GM23338 (cell line): ENCODE measurements at regions not wholly inside any gene's neighbourhood (a gene's known extent, or its start where the extent isn't known, plus 50 kb on each side); places are given as distances from the start of the nearest gene placed in this dataset.

Source experiments
- ATAC-seq: fragments of 200-7000 bp; cut with Tn5 transposase; 3 replicates; pipeline ENCODE4 v1.9.1; 2020
- DNase-seq: peaks from one replicate; pipeline ENCODE4 v3.0.0-alpha.2; 2015; ENCODE audit warnings: low spot score
- H2AFZ ChIP-seq: fragments of 200-600 bp; sonication (generic); 2 replicates; pipeline ENCODE4 v1.8.0; 2016; ENCODE audit warnings: antibody characterized with exemption, mild to moderate bottlenecking, moderate library complexity
- H3F3A ChIP-seq: fragments of 200-600 bp; sonication (generic); replicated peaks from 2 replicates; pipeline ENCODE4 v1.8.0; 2017; ENCODE audit warnings: antibody characterized with exemption, mixed run types, low read depth
- H3K27ac ChIP-seq: fragments of 200-600 bp; sonication (generic); 2 replicates; pipeline ENCODE4 v1.6.1; 2016; ENCODE audit warnings: low read depth
- H3K27me3 ChIP-seq: fragments of 200-600 bp; sonication (generic); 2 replicates; pipeline ENCODE4 v1.8.0; 2016; ENCODE audit warnings: mild to moderate bottlenecking, mixed run types, moderate library complexity; ENCODE audit not compliant: insufficient read depth
- H3K36me3 ChIP-seq: fragments of 200-600 bp; sonication (generic); 2 replicates; pipeline ENCODE4 v1.8.0; 2016; ENCODE audit warnings: mild to moderate bottlenecking; ENCODE audit not compliant: insufficient read depth
- H3K4me1 ChIP-seq: fragments of 200-600 bp; sonication (generic); 2 replicates; pipeline ENCODE4 v1.8.0; 2016; ENCODE audit warnings: mild to moderate bottlenecking, moderate library complexity; ENCODE audit not compliant: insufficient read depth
- H3K4me2 ChIP-seq: fragments of 200-600 bp; sonication (generic); 2 replicates; pipeline ENCODE4 v1.7.1; 2017; ENCODE audit warnings: mixed run types
- H3K4me3 ChIP-seq: fragments of 200-600 bp; sonication (generic); 2 replicates; pipeline ENCODE4 v1.6.1; 2016; ENCODE audit warnings: mixed run types
- H3K79me2 ChIP-seq: fragments of 200-600 bp; sonication (generic); replicated peaks from 2 replicates; pipeline ENCODE4 v1.8.0; 2017; ENCODE audit warnings: mild to moderate bottlenecking; ENCODE audit not compliant: insufficient read depth
- H3K9me2 ChIP-seq: fragments of 200-600 bp; sonication (generic); 2 replicates; pipeline ENCODE4 v1.8.0; 2017; ENCODE audit not compliant: insufficient read depth
- H4K20me1 ChIP-seq: fragments of 200-600 bp; sonication (generic); replicated peaks from 2 replicates; pipeline ENCODE4 v1.8.0; 2017; ENCODE audit warnings: mild to moderate bottlenecking; ENCODE audit not compliant: insufficient read depth
- H3K27ac Mint-ChIP-seq: 2 replicates; pipeline ENCODE4 v1.8.0; 2020; ENCODE audit warnings: inconsistent platforms, mild to moderate bottlenecking, moderate library complexity, mixed read lengths
- H3K27me3 Mint-ChIP-seq: 3 replicates; pipeline ENCODE4 v1.8.0; 2022; ENCODE audit warnings: low read depth, mild to moderate bottlenecking, moderate library complexity, mixed read lengths, inconsistent platforms; ENCODE audit not compliant: insufficient read depth, poor library complexity
- H3K36me3 Mint-ChIP-seq: 3 replicates; pipeline ENCODE4 v1.8.0; 2021; ENCODE audit warnings: low read depth, mild to moderate bottlenecking, inconsistent platforms, moderate library complexity, mixed read lengths
- H3K4me1 Mint-ChIP-seq: 3 replicates; pipeline ENCODE4 v1.8.0; 2020; ENCODE audit warnings: mild to moderate bottlenecking, inconsistent platforms, mixed read lengths
- H3K4me3 Mint-ChIP-seq: 3 replicates; pipeline ENCODE4 v1.8.0; 2021; ENCODE audit warnings: moderate library complexity, mild to moderate bottlenecking, inconsistent platforms, mixed read lengths
- H3K9me3 Mint-ChIP-seq: 3 replicates; pipeline ENCODE4 v1.8.0; 2020; ENCODE audit warnings: moderate library complexity, mild to moderate bottlenecking, inconsistent platforms, mixed read lengths
- CREB1 ChIP-seq: fragments of 250-450 bp; sonication (Bioruptor Pico); IDR thresholded peaks from 2 replicates; pipeline ENCODE4 v1.5.0; 2020; ENCODE audit warnings: low read depth, mild to moderate bottlenecking, moderate library complexity
- CTCF ChIP-seq, 2 experiments: fragments of 200-600 bp in 1 of 2; sonication (generic) in 1 of 2; conservative IDR thresholded peaks; 2 replicates each; pipeline versions ENCODE4 v1.5.1 to v1.6.1; 2016 to 2017; ENCODE audit warnings: antibody characterized with exemption in 2 of 2, low read depth in 2 of 2, mild to moderate bottlenecking in 2 of 2, moderate library complexity in 1 of 2
- ETS1 ChIP-seq: IDR thresholded peaks from 2 replicates; pipeline ENCODE4 v1.6.1; 2016; ENCODE audit warnings: antibody characterized with exemption
- EZH2 ChIP-seq: fragments of 200-600 bp; sonication (generic); IDR thresholded peaks from one replicate; pipeline ENCODE4 v1.8.0; 2017; ENCODE audit warnings: antibody characterized with exemption, mild to moderate bottlenecking, low read depth; ENCODE audit not compliant: unreplicated experiment
- EZH2phosphoT487 ChIP-seq: fragments of 200-600 bp; sonication (generic); IDR thresholded peaks from one replicate; pipeline ENCODE4 v1.8.1; 2018; ENCODE audit warnings: antibody characterized with exemption; ENCODE audit not compliant: unreplicated experiment
- JUNB ChIP-seq: IDR thresholded peaks from one replicate; pipeline ENCODE4 v1.6.1; 2016; ENCODE audit warnings: antibody characterized with exemption; ENCODE audit not compliant: unreplicated experiment
- NANOG ChIP-seq: IDR thresholded peaks from 2 replicates; pipeline ENCODE4 v1.6.1; 2016; ENCODE audit warnings: antibody characterized with exemption, borderline replicate concordance
- POLR2AphosphoS5 ChIP-seq: IDR thresholded peaks from 2 replicates; pipeline ENCODE4 v1.6.1; 2016; ENCODE audit warnings: antibody characterized with exemption, low read depth
- REST ChIP-seq: IDR thresholded peaks from one replicate; pipeline ENCODE4 v1.6.1; 2018; ENCODE audit warnings: antibody characterized with exemption; ENCODE audit not compliant: unreplicated experiment
- STAT1 ChIP-seq: IDR thresholded peaks from one replicate; pipeline ENCODE4 v1.6.1; 2016; ENCODE audit warnings: antibody characterized with exemption; ENCODE audit not compliant: unreplicated experiment
- ZNF114 ChIP-seq: fragments of 250-450 bp; sonication (Bioruptor Pico); IDR thresholded peaks from 2 replicates; pipeline ENCODE4 v1.5.0; 2020; ENCODE audit warnings: mild to moderate bottlenecking, moderate library complexity
- ZNF331 ChIP-seq: fragments of 250-450 bp; sonication (Bioruptor Pico); IDR thresholded peaks from 2 replicates; pipeline ENCODE4 v1.5.0; 2020; ENCODE audit warnings: low read depth, mild to moderate bottlenecking, moderate library complexity

- no peaks in the 10 kb centered on the region for H3K27me3 ChIP-seq
- H3K4me3 ChIP-seq, result no peak overlapping the region
- Mint-ChIP-seq H3K36me3 (no peaks in the 10 kb centered on the region), H3K4me3 (no peak overlapping the region), H3K27ac (no peak overlapping the region), H3K27me3 (no peaks in the 10 kb centered on the region), H3K9me3 (no peaks in the 10 kb centered on the region), H3K4me1 (peaks cover 2% of the 10 kb centered on the region; the same call in 2 of the 3 replicates)
- no peak overlapping the region for H3K4me2 ChIP-seq
- no peaks in the 10 kb centered on the region for H3K9me2 ChIP-seq
- no peak for TF ChIP-seq EZH2phosphoT487
- no peak overlapping the region for H3K27ac ChIP-seq
- DNase-seq, result no peak
- no peaks in the 10 kb centered on the region for H3K36me3 ChIP-seq
- no peak for ATAC-seq
- H4K20me1 ChIP-seq, result no peaks in the 10 kb centered on the region
- no peaks in the 10 kb centered on the region for H3F3A ChIP-seq
- H3K4me1 ChIP-seq, result no peaks in the 10 kb centered on the region
- no peaks in the 10 kb centered on the region for H3K79me2 ChIP-seq
- H2AFZ ChIP-seq, result no peak overlapping the region
Observed at GRCh38 chr10:78700816-78701520, 367.8 kb upstream of the ZMIZ1 start.

- no peak overlapping the region for H3K4me3 ChIP-seq
- no peaks in the 10 kb centered on the region for H3K9me2 ChIP-seq
- H3K4me2 ChIP-seq, result no peak overlapping the region
- ATAC-seq (no peak), DNase-seq (no peak)
- no peak overlapping the region for H3K27ac ChIP-seq
- Mint-ChIP-seq H3K4me1 (peaks cover 2% of the 10 kb centered on the region; the same call in 2 of the 3 replicates), H3K27ac (no peak overlapping the region), H3K36me3 (no peaks in the 10 kb centered on the region), H3K27me3 (no peaks in the 10 kb centered on the region), H3K4me3 (no peak overlapping the region), H3K9me3 (no peaks in the 10 kb centered on the region)
- no peaks in the 10 kb centered on the region for H4K20me1 ChIP-seq
- no peaks in the 10 kb centered on the region for H3K4me1 ChIP-seq
- no peaks in the 10 kb centered on the region for H3K27me3 ChIP-seq
- no peak overlapping the region for H2AFZ ChIP-seq
- H3F3A ChIP-seq, result no peaks in the 10 kb centered on the region
- H3K79me2 ChIP-seq, result no peaks in the 10 kb centered on the region
- no peaks in the 10 kb centered on the region for H3K36me3 ChIP-seq
- no peak for TF ChIP-seq POLR2AphosphoS5
- no peak for TF ChIP-seq JUNB
- no peak for TF ChIP-seq EZH2phosphoT487
- no peak for TF ChIP-seq ZNF331 (CRISPR knock-in tag)
- no peak for TF ChIP-seq CREB1 (CRISPR knock-in tag)
- TF ChIP-seq CTCF (conservative IDR thresholded peaks at IDR 0.05; ENCODE audit: low read depth in 2 of 2), result no peak
- no peak for TF ChIP-seq EZH2
- TF ChIP-seq ZNF114 (CRISPR knock-in tag), result no peak
- no peak for TF ChIP-seq REST
- no peak for TF ChIP-seq STAT1
- no peak for TF ChIP-seq ETS1
- no peak for TF ChIP-seq NANOG
Observed at GRCh38 chr10:78702186-78702585, 366.6 kb upstream of the ZMIZ1 start.
